ENCODE measurements at regions not wholly inside any gene's neighbourhood (a gene's known extent, or its start where the extent isn't known, plus 50 kb on each side); places are given as distances from the start of the nearest gene placed in this dataset.

- no peak for ATAC-seq
- TF ChIP-seq PPARA (CRISPR knock-in tag; IDR thresholded peaks at IDR 0.05; ENCODE audit: borderline replicate concordance), result no peak
- TF ChIP-seq TOX (CRISPR knock-in tag; IDR thresholded peaks at IDR 0.05; ENCODE audit: borderline replicate concordance), result no peak
- peak; percentile 84 for TF ChIP-seq ISL1 (CRISPR knock-in tag; IDR thresholded peaks at IDR 0.05)
- TF ChIP-seq ESRRG (CRISPR knock-in tag; IDR thresholded peaks at IDR 0.05), result no peak
- no peak for TF ChIP-seq BACH2 (CRISPR knock-in tag; IDR thresholded peaks at IDR 0.05; ENCODE audit: borderline replicate concordance)
These were observed 199.5 kb upstream of the ASCC3 start for GRCh38 chr6:101080597-101080996.

GRCh38 chr6:101083533-101084175 is 202.5 kb upstream of the ASCC3 start:
- ATAC-seq, result no peak
- TF ChIP-seq BACH2 (CRISPR knock-in tag; IDR thresholded peaks at IDR 0.05; ENCODE audit: borderline replicate concordance) (no peak), PATZ1 (CRISPR knock-in tag; IDR thresholded peaks at IDR 0.05; ENCODE audit: borderline replicate concordance) (no peak), TSHZ2 (CRISPR knock-in tag; IDR thresholded peaks at IDR 0.05) (no peak), ZNF8 (CRISPR knock-in tag; IDR thresholded peaks at IDR 0.05) (no peak)

- ATAC-seq, result no peak
- no peak for TF ChIP-seq ZNF8 (CRISPR knock-in tag; IDR thresholded peaks at IDR 0.05)
- no peak for TF ChIP-seq ARNTL (CRISPR knock-in tag; IDR thresholded peaks at IDR 0.05; ENCODE audit: borderline replicate concordance, low read depth)
- TF ChIP-seq ISL1 (CRISPR knock-in tag; IDR thresholded peaks at IDR 0.05), result peak; percentile 32
These were observed 204.2 kb upstream of the ASCC3 start for GRCh38 chr6:101085327-101085726.

GRCh38 chr6:101086473-101086872 is 205.3 kb upstream of the ASCC3 start:
- ATAC-seq, result no peak
- no peak for TF ChIP-seq ZNF70 (CRISPR knock-in tag; IDR thresholded peaks at IDR 0.05)
- no peak for TF ChIP-seq CSDC2 (CRISPR knock-in tag; IDR thresholded peaks at IDR 0.05)
- no peak for TF ChIP-seq ISL1 (CRISPR knock-in tag; IDR thresholded peaks at IDR 0.05)
- TF ChIP-seq TCF4 (CRISPR knock-in tag; IDR thresholded peaks at IDR 0.05; ENCODE audit: borderline replicate concordance), result no peak
- no peak for TF ChIP-seq PATZ1 (CRISPR knock-in tag; IDR thresholded peaks at IDR 0.05; ENCODE audit: borderline replicate concordance)
- TF ChIP-seq ZNF8 (CRISPR knock-in tag; IDR thresholded peaks at IDR 0.05), result no peak
- TF ChIP-seq PPARA (CRISPR knock-in tag; IDR thresholded peaks at IDR 0.05; ENCODE audit: borderline replicate concordance), result no peak
- no peak for TF ChIP-seq ARNTL (CRISPR knock-in tag; IDR thresholded peaks at IDR 0.05; ENCODE audit: borderline replicate concordance, low read depth)
- no peak for TF ChIP-seq TSHZ2 (CRISPR knock-in tag; IDR thresholded peaks at IDR 0.05)
- TF ChIP-seq ZNF565 (CRISPR knock-in tag; conservative IDR thresholded peaks at IDR 0.05; ENCODE audit: low read depth), result no peak
- no peak for TF ChIP-seq SNAI2 (CRISPR knock-in tag; IDR thresholded peaks at IDR 0.05)
- no peak for TF ChIP-seq TOX (CRISPR knock-in tag; IDR thresholded peaks at IDR 0.05; ENCODE audit: borderline replicate concordance)
- no peak for TF ChIP-seq ZC3H10 (CRISPR knock-in tag; IDR thresholded peaks at IDR 0.05)
- no peak for TF ChIP-seq CREB5 (CRISPR knock-in tag; IDR thresholded peaks at IDR 0.05; ENCODE audit: low read depth)
- no peak for TF ChIP-seq GLIS3 (CRISPR knock-in tag; IDR thresholded peaks at IDR 0.05)
